ENCODE measurements at regions not wholly inside any gene's neighbourhood (a gene's known extent, or its start where the extent isn't known, plus 50 kb on each side); places are given as distances from the start of the nearest gene placed in this dataset.
"Not testable (repeated sequence)": the region's sequence is repeated elsewhere in the genome, so short reads cannot be mapped to it uniquely, and the experiment has no call there.

DNA sequence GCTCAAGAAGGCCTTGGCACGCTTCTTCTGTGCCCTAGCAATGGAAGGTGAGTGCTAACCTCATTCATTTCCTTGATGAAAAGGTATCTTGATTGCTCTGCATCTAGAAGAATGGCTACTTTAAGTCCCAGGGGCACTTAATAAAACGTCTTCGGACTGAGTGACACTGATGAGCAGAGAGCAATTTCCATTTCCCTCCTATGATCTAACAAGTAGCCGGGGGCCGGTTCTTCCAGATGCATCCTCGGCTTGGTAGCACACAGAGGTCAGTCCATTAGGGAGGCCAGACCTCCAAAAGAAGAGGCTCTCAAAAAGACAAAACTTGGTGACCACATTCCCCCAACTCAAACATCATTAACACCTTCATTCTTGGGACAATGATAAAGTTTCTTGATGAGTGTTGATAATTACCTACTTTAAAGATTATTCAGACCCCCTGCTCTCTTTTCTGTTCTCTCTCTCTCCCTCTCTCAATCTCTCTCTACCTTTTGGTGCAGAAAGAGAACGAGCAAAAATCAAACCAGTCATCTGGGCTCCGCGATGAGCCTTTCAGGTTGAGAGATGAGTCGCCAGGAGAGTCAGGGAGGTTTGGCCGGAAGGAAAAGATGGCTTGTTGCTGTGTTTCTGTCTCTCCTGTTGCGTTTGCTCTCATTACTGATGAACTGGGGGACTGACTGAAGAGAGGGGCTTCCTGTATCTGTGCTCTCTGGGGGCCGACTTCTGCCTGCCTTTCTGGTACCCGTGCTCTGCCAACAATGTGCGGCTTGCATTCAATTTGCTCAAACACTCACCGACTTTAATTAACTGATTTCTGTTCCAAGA, 91.1 kb downstream of the LYZL1 start:
- intact Hi-C loops (cut with DNase I); ATAC-seq; H3K4me3 ChIP-seq (ENCODE audit: low read length); DNase-seq; H3K9me3 ChIP-seq (ENCODE audit: control insufficient read depth, low read length); H3K27ac ChIP-seq (ENCODE audit: low read length); H3K27me3 ChIP-seq (ENCODE audit: control insufficient read depth, insufficient read depth); H3K4me1 ChIP-seq (ENCODE audit: control insufficient read depth, insufficient read depth, low read length): not testable (repeated sequence)
- 83% methylated on average over 16 of the region's 16 CpGs for WGBS

DNA sequence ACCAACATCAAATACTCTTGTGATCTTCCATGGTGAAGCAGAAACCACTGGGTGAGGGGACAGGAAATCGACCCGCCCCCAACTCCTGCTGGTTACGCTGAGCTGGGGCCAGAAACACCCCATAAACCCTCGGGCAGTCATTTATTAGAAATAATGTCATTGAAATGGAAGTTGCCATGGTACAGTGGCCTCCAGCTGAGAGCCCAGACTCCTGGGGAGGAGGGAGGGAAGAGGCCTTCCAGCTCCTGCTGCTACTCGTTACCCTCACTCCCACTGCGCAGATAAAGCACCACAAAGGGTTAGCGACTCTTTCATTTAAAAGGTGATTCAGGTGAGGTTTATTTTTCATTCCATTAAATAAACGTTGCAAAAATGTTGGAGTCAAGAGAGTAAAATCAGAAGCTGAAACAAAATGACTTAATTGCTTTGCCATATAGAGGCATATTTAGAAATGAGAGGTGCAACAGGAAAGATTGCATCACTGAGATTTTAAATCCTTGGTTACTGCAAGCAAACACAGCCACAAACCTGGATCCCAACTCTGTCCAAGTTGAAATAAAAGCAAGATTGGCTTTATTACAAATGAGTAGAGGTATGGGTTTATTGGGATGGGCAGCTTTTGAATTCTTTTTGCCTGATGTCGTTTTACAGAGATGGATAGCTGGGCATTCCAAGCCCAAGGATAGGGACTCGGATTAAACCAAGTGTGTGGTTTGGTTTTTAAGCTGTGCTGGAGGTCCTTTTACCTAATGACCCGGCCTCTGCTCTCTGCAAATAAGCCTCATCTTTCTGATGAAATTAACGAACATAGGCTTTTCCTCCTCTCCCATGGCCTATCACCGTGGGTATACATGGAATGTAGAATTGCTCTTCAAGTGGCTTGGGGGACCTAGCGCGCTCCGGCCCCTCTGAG, 92.0 kb downstream of the LYZL1 start:
- intact Hi-C loops (cut with DNase I); DNase-seq; H3K27me3 ChIP-seq (ENCODE audit: control insufficient read depth, insufficient read depth); H3K4me3 ChIP-seq (ENCODE audit: low read length); H3K27ac ChIP-seq (ENCODE audit: low read length); H3K9me3 ChIP-seq (ENCODE audit: control insufficient read depth, low read length); H3K4me1 ChIP-seq (ENCODE audit: control insufficient read depth, insufficient read depth, low read length); ATAC-seq: not testable (repeated sequence)
- 70% methylated on average over 16 of the region's 16 CpGs for WGBS

DNA sequence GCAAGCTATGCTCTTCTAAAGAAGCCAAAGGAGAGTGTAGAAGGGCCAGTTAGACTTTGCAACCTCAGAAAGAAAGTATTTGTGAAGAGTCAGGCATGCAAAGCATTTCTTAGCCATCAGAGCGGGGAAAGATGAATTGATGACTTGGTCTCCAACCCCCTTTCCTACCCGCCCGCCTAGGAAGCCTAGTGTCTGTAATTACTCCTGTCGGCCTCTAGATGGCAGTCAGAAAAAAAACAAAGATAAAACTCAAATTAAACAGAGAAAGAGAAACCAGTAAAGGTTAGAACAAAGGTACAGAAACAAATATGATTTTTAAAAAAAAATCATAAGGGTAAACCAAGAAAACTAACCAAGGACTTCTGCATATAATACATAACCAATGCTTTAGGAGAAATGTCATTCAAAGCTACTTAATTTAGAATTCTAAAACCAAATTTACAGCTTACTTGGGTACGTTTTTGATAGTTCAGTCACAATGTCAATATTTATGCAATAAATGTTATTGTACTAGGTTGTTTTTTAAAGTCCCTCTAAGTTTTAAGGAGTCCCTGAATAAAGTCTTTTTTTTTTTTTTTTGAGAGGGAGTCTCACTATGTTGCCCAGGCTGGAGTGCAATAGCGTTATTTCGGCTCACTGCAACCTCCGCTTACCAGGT, 97.6 kb downstream of the LYZL1 start:
- no peaks in the 10 kb centered on the region for H3K9me3 ChIP-seq (ENCODE audit: control insufficient read depth, low read length)
- intact Hi-C loops (cut with DNase I): loop anchor here in 2 of 4 donors (5.0 kb wide), 1 partner anchor 61 kb away; no protein-coding TSS in a partner anchor
- no peak overlapping the region for H3K4me3 ChIP-seq (ENCODE audit: low read length)
- ATAC-seq (no peak), DNase-seq (no peak)
- no peak overlapping the region for H3K27ac ChIP-seq (ENCODE audit: low read length)
- H3K27me3 ChIP-seq (ENCODE audit: control insufficient read depth, insufficient read depth): no peaks in the 10 kb centered on the region
- no peaks in the 10 kb centered on the region for H3K4me1 ChIP-seq (ENCODE audit: control insufficient read depth, insufficient read depth, low read length)
- 49% methylated on average over 8 of the region's 8 CpGs for WGBS

DNA sequence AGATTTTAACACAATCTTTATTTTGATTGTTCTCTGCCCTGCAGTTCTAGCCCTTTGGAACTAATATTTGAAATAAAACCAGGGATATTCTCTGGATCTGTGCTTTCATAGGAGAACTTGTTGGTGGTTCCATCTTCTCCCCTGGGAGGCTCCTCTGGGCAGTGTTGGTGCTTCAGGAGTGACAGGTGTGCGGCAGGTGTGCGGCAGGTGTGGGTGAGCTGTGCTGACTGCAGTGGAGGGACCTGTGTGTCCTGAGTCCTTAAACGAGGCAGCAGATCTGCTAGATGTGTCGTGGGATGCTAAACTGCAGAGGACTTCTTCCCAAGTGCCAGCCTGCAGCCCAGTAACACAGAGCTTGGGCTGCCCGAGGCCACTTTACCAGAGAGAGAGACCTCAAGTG, 98.4 kb downstream of the LYZL1 start:
- ATAC-seq (peak in 1 of 2 donors; percentile 23), DNase-seq (no peak)
- no peaks in the 10 kb centered on the region for H3K4me1 ChIP-seq (ENCODE audit: control insufficient read depth, insufficient read depth, low read length)
- H3K4me3 ChIP-seq (ENCODE audit: low read length): no peak overlapping the region
- no peak overlapping the region for H3K27ac ChIP-seq (ENCODE audit: low read length)
- no peaks in the 10 kb centered on the region for H3K27me3 ChIP-seq (ENCODE audit: control insufficient read depth, insufficient read depth)
- H3K9me3 ChIP-seq (ENCODE audit: control insufficient read depth, low read length): no peaks in the 10 kb centered on the region
- intact Hi-C loops (cut with DNase I): loop anchor here in 2 of 4 donors (5.0 kb wide), 1 partner anchor 60 kb away; no protein-coding TSS in a partner anchor
- WGBS: 70% methylated on average over 5 of the region's 5 CpGs

DNA sequence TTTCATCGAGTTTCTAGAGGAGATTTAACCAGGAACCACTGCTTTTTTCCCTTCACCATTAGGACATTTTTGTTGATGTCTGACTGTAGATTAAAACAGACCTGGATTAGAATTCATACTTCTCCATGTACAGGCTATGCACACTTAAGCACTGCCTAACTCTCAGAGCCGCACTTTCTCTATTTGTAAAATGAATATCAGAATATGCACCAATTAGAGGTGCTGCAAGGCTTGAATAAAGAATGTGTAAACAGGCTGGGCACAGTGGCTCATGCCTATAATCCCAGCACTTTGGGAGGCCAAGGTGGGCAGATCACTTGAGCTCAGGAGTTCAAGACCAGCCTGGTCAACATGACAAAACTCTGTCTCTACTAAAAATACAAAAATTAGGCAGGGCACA, 99.2 kb downstream of the LYZL1 start:
- intact Hi-C loops (cut with DNase I): loop anchor here in 2 of 4 donors (5.0 kb wide), 1 partner anchor 59 kb away; no protein-coding TSS in a partner anchor
- H3K4me1 ChIP-seq (ENCODE audit: control insufficient read depth, insufficient read depth, low read length); DNase-seq; H3K9me3 ChIP-seq (ENCODE audit: control insufficient read depth, low read length); H3K4me3 ChIP-seq (ENCODE audit: low read length); ATAC-seq; H3K27me3 ChIP-seq (ENCODE audit: control insufficient read depth, insufficient read depth); H3K27ac ChIP-seq (ENCODE audit: low read length): not testable (repeated sequence)
- 57% methylated on average over 2 of the region's 2 CpGs for WGBS

DNA sequence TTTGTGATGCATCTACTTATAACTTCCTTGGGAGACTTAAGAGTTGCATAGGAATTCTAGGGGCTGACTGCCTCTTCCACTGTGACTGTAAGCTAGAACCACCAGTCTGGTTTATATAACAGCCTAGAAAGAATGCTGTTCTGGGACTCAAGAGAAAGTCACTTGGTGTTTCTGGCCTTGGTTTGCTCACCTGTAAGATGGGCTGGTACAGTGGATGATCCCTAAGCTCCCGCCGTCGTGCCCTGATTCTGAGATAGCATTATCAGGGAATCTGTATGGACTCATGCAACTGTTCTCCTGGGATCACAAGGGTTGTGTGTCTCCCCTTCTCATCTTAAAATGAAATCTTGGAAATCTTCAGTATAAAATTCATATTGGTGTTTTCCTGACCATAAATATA, 100.6 kb downstream of the LYZL1 start:
- H3K27me3 ChIP-seq (ENCODE audit: control insufficient read depth, insufficient read depth): no peaks in the 10 kb centered on the region
- ATAC-seq (no peak), DNase-seq (no peak)
- no peaks in the 10 kb centered on the region for H3K9me3 ChIP-seq (ENCODE audit: control insufficient read depth, low read length)
- H3K4me1 ChIP-seq (ENCODE audit: control insufficient read depth, insufficient read depth, low read length): no peaks in the 10 kb centered on the region
- no peak overlapping the region for H3K27ac ChIP-seq (ENCODE audit: low read length)
- 87% methylated on average over 3 of the region's 3 CpGs for WGBS
- intact Hi-C loops (cut with DNase I): loop anchor here in 2 of 4 donors (5.0 kb wide), 1 partner anchor 58 kb away; no protein-coding TSS in a partner anchor
- no peak overlapping the region for H3K4me3 ChIP-seq (ENCODE audit: low read length)

DNA sequence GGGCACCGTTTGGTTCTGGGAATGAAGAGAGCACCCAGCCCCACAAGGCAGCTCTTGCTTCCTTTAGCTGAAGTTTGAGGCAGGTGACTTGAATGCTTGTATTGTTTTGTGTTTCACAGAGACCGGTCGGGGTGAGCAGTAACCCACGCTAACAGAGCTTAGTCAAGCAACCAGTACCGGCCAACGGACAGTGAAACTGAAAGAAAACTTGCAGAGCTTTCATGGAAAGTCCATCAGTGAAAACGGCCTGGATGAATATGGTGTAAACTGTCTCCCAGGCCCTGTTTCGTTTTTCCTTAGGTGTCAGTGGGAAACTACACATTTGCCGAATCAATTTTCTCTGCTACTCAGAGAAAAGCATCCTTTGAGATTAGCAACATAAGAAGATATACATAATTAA, 101.1 kb downstream of the LYZL1 start:
- intact Hi-C loops (cut with DNase I): loop anchor here (5.0 to 10.0 kb wide), 2 partner anchors 55 to 57 kb away; no protein-coding TSS in a partner anchor
- no peak for DNase-seq
- ATAC-seq: no peak
- 75% methylated on average over 9 of the region's 9 CpGs for WGBS
- no peaks in the 10 kb centered on the region for H3K9me3 ChIP-seq (ENCODE audit: control insufficient read depth, low read length)
- no peak overlapping the region for H3K27ac ChIP-seq (ENCODE audit: low read length)
- no peaks in the 10 kb centered on the region for H3K27me3 ChIP-seq (ENCODE audit: control insufficient read depth, insufficient read depth)
- H3K4me1 ChIP-seq (ENCODE audit: control insufficient read depth, insufficient read depth, low read length): no peaks in the 10 kb centered on the region
- H3K4me3 ChIP-seq (ENCODE audit: low read length): no peak overlapping the region

DNA sequence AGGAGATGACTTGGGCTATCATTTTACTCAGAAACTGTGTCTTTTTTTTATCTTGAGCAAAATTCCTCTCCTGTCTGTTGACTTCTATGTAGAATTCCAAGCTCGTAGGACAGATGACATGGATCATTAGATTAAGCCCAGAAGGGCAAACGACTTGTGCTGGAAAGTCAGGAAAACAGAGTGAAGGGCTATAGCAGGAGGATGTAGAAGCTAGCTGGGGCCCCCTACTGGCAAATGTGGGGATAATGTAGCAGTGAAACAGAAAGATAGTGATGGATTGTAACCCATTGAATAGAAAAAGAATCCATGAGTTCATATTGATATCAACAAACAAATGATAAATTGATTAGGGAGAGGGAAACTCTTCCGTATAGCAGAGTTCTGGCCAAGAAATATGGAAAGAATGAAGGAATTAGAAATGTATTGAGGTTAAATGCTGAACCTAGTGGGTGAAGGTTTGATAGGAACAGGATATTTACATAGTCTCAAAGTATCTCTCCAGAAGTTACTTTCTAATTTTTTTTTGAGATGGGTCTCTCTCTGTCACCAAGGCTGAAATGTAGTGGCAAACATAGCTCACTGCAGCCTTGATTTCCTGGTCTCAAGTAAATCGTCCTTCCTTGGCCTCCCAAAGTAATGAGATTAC, 103.6 kb downstream of the LYZL1 start:
- Histone ChIP-seq H3K4me3 (ENCODE audit: low read length) (no peak overlapping the region), H3K27me3 (ENCODE audit: control insufficient read depth, insufficient read depth) (no peaks in the 10 kb centered on the region), H3K4me1 (ENCODE audit: control insufficient read depth, insufficient read depth, low read length) (no peaks in the 10 kb centered on the region), H3K27ac (ENCODE audit: low read length) (no peak overlapping the region), H3K9me3 (ENCODE audit: control insufficient read depth, low read length) (no peaks in the 10 kb centered on the region)
- DNase-seq: peak in 1 of 3 donors; percentile 34
- ATAC-seq: peak; percentile 53 to 72
- 28% methylated on average over 4 of the region's 4 CpGs for WGBS
- intact Hi-C loops (cut with DNase I): loop anchor here in 2 of 4 donors (10.0 kb wide), 1 partner anchor 52 kb away; no protein-coding TSS in a partner anchor

DNA sequence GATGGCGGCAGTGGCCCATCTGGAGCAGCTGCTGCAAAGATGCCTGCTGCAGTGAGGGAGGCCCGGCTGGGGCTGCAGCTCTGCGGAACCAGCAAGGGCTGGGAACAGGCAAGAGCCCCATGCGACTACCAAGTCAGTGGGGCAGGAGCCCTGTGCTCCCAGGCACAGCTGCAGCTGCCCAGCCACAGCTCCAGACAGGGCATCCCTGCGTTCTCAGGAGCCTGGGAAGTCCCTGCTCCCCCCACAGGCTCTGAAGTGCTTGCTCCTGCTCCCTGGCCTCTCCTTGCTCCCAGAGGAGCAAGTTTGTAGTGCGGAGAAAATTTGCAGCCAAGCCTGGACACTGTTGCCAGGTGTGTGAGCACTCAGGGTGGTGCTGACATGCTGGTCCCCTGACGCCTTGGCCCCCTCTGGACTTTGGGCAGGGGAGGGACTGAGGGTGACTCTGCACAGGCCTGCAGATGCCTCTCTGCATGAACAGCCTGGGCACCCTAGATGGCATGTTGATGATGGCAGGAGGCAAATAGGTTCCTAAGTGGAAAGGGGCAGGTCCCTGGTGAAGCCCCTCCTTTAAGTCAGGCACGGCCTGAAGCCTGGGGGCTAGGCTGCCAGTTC, 105.6 kb downstream of the LYZL1 start:
- Histone ChIP-seq H3K4me3 (ENCODE audit: low read length) (no peak overlapping the region), H3K4me1 (ENCODE audit: control insufficient read depth, insufficient read depth, low read length) (no peaks in the 10 kb centered on the region), H3K9me3 (ENCODE audit: control insufficient read depth, low read length) (no peaks in the 10 kb centered on the region), H3K27ac (ENCODE audit: low read length) (no peak overlapping the region), H3K27me3 (ENCODE audit: control insufficient read depth, insufficient read depth) (no peaks in the 10 kb centered on the region)
- peak; percentile 14 to 33 for ATAC-seq
- no peak for DNase-seq
- 79% methylated on average over 8 of the region's 8 CpGs for WGBS
- intact Hi-C loops (cut with DNase I): loop anchor here in 2 of 4 donors (10.0 kb wide), 1 partner anchor 50 kb away; no protein-coding TSS in a partner anchor

DNA sequence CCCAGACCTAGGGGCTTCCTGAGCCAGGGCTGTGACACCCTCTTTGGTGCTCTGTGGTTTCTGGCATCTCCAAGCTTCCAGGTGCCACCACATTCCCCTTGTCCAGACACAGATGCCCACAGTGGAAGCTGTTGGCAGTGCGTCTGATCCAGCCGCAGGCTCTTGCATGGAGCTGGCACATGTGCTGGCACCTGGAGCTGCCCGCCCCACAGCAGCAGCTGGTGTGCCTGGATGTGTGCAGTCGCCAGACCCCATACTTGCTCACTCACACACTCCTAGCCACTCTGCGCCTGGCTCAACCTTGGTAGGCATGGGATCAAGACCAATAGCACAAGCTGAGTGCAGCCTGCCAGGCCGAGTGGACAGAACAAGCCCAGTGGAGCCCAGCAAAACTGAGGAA, 106.5 kb downstream of the LYZL1 start:
- intact Hi-C loops (cut with DNase I): loop anchor here in 2 of 4 donors (10.0 kb wide), 1 partner anchor 49 kb away; no protein-coding TSS in a partner anchor
- Histone ChIP-seq H3K27me3 (ENCODE audit: control insufficient read depth, insufficient read depth) (no peaks in the 10 kb centered on the region), H3K9me3 (ENCODE audit: control insufficient read depth, low read length) (no peaks in the 10 kb centered on the region), H3K27ac (ENCODE audit: low read length) (no peak overlapping the region), H3K4me1 (ENCODE audit: control insufficient read depth, insufficient read depth, low read length) (no peaks in the 10 kb centered on the region), H3K4me3 (ENCODE audit: low read length) (no peak overlapping the region)
- no peak for DNase-seq
- 89% methylated on average over 6 of the region's 6 CpGs for WGBS
- ATAC-seq: peak in 1 of 2 donors; percentile 25

All from right cardiac atrium (tissue), 5 donors.